DOHH2 (cell line): ENCODE measurements at regions not wholly inside any gene's neighbourhood (a gene's known extent, or its start where the extent isn't known, plus 50 kb on each side); places are given as distances from the start of the nearest gene placed in this dataset.

Source experiments
- H3F3A ChIP-seq: fragments of 200-600 bp; sonication (generic), shearing (Covaris generic); 2 replicates; pipeline ENCODE4 v1.6.0; 2016; ENCODE audit warnings: antibody characterized with exemption, mild to moderate bottlenecking; ENCODE audit not compliant: control insufficient read depth, insufficient read depth
- H3K27ac ChIP-seq: fragments of 200-600 bp; sonication (generic); 2 replicates; pipeline ENCODE4 v1.5.1; 2014; ENCODE audit warnings: low read depth, mild to moderate bottlenecking, low read length, moderate library complexity
- H3K27me3 ChIP-seq: fragments of 200-600 bp; sonication (generic); 2 replicates; pipeline ENCODE4 v1.6.1; 2014; ENCODE audit warnings: mild to moderate bottlenecking, low read length, mixed read lengths; ENCODE audit not compliant: control insufficient read depth
- H3K36me3 ChIP-seq: fragments of 200-600 bp; sonication (generic); 2 replicates; pipeline ENCODE4 v1.6.1; 2014; ENCODE audit warnings: mild to moderate bottlenecking, low read length, moderate library complexity, mixed read lengths; ENCODE audit not compliant: control insufficient read depth
- H3K4me1 ChIP-seq: fragments of 200-600 bp; sonication (generic); 2 replicates; pipeline ENCODE4 v1.6.1; 2014; ENCODE audit warnings: mild to moderate bottlenecking, low read length, mixed read lengths; ENCODE audit not compliant: control insufficient read depth
- H3K4me2 ChIP-seq: fragments of 200-600 bp; sonication (generic); 2 replicates; pipeline ENCODE4 v1.6.0; 2014; ENCODE audit warnings: mild to moderate bottlenecking, low read length, moderate library complexity
- H3K4me3 ChIP-seq: fragments of 200-600 bp; sonication (generic); 2 replicates; pipeline ENCODE4 v1.5.1; 2014; ENCODE audit warnings: mild to moderate bottlenecking, low read length, mixed read lengths
- H3K79me2 ChIP-seq: fragments of 200-600 bp; sonication (generic); 2 replicates; pipeline ENCODE4 v1.6.1; 2014; ENCODE audit warnings: mild to moderate bottlenecking, low read length, mixed read lengths; ENCODE audit not compliant: control insufficient read depth
- H3K9me2 ChIP-seq: fragments of 200-600 bp; sonication (generic); replicated peaks from 2 replicates; pipeline ENCODE4 v1.6.1; 2014; ENCODE audit warnings: mild to moderate bottlenecking, low read length, mixed read lengths; ENCODE audit not compliant: control insufficient read depth
- H3K9me3 ChIP-seq: fragments of 200-600 bp; sonication (generic); 2 replicates; pipeline ENCODE4 v1.6.1; 2014; ENCODE audit warnings: antibody characterized with exemption, low read length, mixed read lengths; ENCODE audit not compliant: control insufficient read depth, insufficient read depth
- H4K20me1 ChIP-seq: fragments of 200-600 bp; sonication (generic); 2 replicates; pipeline ENCODE4 v1.6.0; 2014; ENCODE audit warnings: low read depth, mild to moderate bottlenecking, antibody characterized with exemption, low read length, moderate library complexity; ENCODE audit not compliant: control insufficient read depth, insufficient read depth
- EZH2phosphoT487 ChIP-seq: fragments of 200-600 bp; sonication (generic); IDR thresholded peaks from 2 replicates; pipeline ENCODE4 v1.6.1; 2017; ENCODE audit warnings: borderline replicate concordance, mild to moderate bottlenecking, antibody characterized with exemption, low read length, moderate library complexity, mixed read lengths
- TF ChIP-seq, protein P1 (sequence below): fragments of 200-600 bp; sonication (generic); IDR thresholded peaks from one replicate; pipeline ENCODE4 v1.5.1; 2014; ENCODE audit warnings: antibody characterized with exemption, mild to moderate bottlenecking, low read depth, low read length; ENCODE audit not compliant: poor library complexity, severe bottlenecking

DNA sequence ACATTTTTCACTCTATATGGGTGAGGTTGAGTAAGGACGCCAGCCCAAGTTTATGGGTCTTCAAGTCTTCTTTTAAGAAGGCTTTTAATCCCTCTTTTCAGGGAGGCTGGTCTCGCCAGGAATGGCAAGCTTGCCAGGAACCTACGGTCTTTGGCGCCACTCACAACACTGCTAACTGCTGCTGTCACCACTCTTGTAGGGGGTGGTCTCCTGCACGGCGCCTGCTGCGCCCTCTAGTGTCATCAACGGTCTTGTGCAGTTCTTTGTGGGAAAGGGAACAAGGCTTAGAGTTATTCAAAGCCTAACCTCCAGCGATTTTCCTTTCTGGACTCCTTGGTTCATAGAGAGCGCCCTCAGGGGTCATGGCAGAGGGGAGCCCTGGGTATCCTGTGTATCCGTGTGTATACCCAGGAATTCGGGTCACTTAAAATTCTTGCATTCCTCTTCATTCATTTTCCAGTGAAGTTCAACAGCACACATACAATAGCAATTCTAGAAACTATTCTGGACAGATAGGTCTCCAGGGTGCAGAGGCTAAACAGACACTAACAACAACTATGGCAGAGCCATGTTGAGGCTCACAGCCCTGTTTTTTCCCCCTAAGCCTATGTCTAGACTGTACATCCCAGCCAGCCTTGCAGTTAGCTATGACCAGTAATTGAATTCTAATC, 392.8 kb upstream of the CAMK1G start:
- no peak overlapping the region for H3K27ac ChIP-seq
- no peak overlapping the region for H3K4me2 ChIP-seq
- no peaks in the 10 kb centered on the region for H3K79me2 ChIP-seq
- H3K4me1 ChIP-seq, result no peaks in the 10 kb centered on the region
- no peak for TF ChIP-seq EZH2phosphoT487
- TF ChIP-seq, protein P1, sequence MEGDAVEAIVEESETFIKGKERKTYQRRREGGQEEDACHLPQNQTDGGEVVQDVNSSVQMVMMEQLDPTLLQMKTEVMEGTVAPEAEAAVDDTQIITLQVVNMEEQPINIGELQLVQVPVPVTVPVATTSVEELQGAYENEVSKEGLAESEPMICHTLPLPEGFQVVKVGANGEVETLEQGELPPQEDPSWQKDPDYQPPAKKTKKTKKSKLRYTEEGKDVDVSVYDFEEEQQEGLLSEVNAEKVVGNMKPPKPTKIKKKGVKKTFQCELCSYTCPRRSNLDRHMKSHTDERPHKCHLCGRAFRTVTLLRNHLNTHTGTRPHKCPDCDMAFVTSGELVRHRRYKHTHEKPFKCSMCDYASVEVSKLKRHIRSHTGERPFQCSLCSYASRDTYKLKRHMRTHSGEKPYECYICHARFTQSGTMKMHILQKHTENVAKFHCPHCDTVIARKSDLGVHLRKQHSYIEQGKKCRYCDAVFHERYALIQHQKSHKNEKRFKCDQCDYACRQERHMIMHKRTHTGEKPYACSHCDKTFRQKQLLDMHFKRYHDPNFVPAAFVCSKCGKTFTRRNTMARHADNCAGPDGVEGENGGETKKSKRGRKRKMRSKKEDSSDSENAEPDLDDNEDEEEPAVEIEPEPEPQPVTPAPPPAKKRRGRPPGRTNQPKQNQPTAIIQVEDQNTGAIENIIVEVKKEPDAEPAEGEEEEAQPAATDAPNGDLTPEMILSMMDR, result peak; percentile 85
- H4K20me1 ChIP-seq, result no peaks in the 10 kb centered on the region
- H3F3A ChIP-seq, result no peaks in the 10 kb centered on the region
- H3K9me2 ChIP-seq, result no peaks in the 10 kb centered on the region
- H3K27me3 ChIP-seq, result no peaks in the 10 kb centered on the region
- peaks cover 7% of the 10 kb centered on the region for H3K9me3 ChIP-seq
- no peaks in the 10 kb centered on the region for H3K36me3 ChIP-seq
- H3K4me3 ChIP-seq, result no peak overlapping the region

- no peaks in the 10 kb centered on the region for H3K4me1 ChIP-seq
- H3K36me3 ChIP-seq, result no peaks in the 10 kb centered on the region
- no peak overlapping the region for H3K4me3 ChIP-seq
- H3K27ac ChIP-seq, result no peak overlapping the region
- no peaks in the 10 kb centered on the region for H3K27me3 ChIP-seq
- H3K9me2 ChIP-seq, result no peaks in the 10 kb centered on the region
- TF ChIP-seq EZH2phosphoT487, result no peak
- TF ChIP-seq, protein P1, result no peak
- no peaks in the 10 kb centered on the region for H4K20me1 ChIP-seq
- H3K9me3 ChIP-seq, result peaks cover 12% of the 10 kb centered on the region
- no peak overlapping the region for H3K4me2 ChIP-seq
- no peaks in the 10 kb centered on the region for H3K79me2 ChIP-seq
- no peaks in the 10 kb centered on the region for H3F3A ChIP-seq
Measured at GRCh38 chr1:209191262-209191634, 392.3 kb upstream of the CAMK1G start.

DNA sequence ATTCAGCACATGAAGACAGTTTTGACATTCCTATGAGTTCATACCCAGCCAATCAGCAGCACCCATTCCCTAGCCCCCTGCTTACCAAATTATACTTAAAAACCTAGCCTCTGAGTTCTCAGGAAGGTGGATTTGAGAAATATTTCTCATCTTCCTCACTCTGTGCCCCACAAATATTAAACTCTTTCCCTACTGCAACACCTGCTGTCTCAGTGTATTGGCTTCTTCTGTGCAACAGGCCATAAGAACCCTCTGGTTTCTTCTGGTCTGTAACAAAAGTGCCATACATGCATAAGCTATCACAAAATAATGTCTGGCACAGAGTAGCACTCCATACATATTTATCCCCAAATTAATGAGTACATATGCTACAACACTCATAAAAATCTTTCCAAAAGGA, 387.4 kb upstream of the CAMK1G start:
- TF ChIP-seq, protein P1, result no peak
- no peak for TF ChIP-seq EZH2phosphoT487
- no peaks in the 10 kb centered on the region for H3K9me2 ChIP-seq
- H3K27ac ChIP-seq, result no peak overlapping the region
- peaks cover 14% of the 10 kb centered on the region for H3K9me3 ChIP-seq
- no peak overlapping the region for H3K4me3 ChIP-seq
- no peaks in the 10 kb centered on the region for H3K79me2 ChIP-seq
- H3K36me3 ChIP-seq, result no peaks in the 10 kb centered on the region
- H3F3A ChIP-seq, result no peaks in the 10 kb centered on the region
- no peaks in the 10 kb centered on the region for H4K20me1 ChIP-seq
- no peaks in the 10 kb centered on the region for H3K4me1 ChIP-seq
- H3K27me3 ChIP-seq, result no peaks in the 10 kb centered on the region
- H3K4me2 ChIP-seq, result no peak overlapping the region
